HG03520 (cell line): ENCODE measurements at regions not wholly inside any gene's neighbourhood (a gene's known extent, or its start where the extent isn't known, plus 50 kb on each side); places are given as distances from the start of the nearest gene placed in this dataset.
"Not testable (repeated sequence)": the region's sequence is repeated elsewhere in the genome, so short reads cannot be mapped to it uniquely, and the experiment has no call there.

Experiments used
- ATAC-seq: cut with Tn5 transposase; IDR thresholded peaks from one replicate; pipeline ENCODE4 v1.9.1; 2021; ENCODE audit warnings: mild to moderate bottlenecking, moderate library complexity; ENCODE audit not compliant: unreplicated experiment

DNA sequence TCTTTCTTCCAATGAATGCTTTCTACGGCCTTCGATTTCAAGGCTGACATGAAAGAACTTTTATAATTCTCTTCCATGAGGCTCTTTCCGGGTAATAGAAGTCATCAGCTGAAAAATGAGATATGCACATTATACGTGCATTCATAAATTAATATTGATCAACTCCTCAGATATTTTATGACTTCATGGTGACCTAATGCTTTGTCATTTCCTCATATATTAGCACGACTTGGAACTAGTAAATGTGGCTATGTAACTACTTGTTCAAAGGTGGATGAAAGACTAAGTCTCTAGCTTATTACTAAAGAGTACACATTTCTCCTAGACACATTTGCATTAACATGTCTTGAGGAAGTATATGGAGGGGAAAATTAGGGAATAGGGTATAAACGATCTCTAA is 168.8 kb downstream of the HDGFL1 start:
- no peak for ATAC-seq

DNA sequence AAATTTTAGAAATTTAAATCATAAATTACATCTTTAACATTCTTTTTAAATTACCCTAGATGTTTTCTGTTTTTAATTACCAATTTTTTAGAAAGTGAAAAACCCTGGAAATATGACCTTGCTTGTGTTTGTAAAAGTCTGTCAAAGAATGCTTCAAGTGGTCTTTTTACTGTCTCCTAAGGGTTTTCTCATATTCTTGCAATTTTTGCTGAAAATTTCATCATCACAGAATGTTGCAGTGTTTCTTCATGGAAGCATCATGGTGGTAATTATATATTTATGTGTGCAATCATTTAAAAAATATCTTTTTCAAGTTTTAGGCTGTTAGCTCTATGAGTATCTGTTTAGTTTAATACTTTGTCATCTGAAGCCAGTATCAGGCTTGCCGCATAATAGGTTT is 178.2 kb downstream of the HDGFL1 start:
- no peak for ATAC-seq

GRCh38 chr6:22748681-22749080 is 179.3 kb downstream of the HDGFL1 start:
- no peak for ATAC-seq

DNA sequence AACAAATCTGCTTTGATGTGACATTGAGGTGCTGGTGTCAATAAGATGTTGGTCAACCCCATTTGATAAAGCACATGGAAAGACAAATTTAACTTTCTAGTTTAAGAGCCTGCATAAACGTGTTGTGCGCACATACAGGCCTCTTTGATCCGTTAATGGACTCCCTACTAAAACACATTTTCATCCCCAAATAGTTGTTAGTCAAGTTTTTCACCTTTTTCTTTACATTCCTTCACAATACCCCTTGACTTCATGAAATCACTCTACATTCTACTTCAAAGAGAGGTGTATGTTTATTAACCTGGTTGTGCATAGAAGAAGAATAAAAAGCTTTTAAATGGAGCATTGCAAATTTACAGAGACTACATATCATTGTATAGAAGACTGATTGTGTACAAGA is 180.3 kb downstream of the HDGFL1 start:
- ATAC-seq, result no peak

DNA sequence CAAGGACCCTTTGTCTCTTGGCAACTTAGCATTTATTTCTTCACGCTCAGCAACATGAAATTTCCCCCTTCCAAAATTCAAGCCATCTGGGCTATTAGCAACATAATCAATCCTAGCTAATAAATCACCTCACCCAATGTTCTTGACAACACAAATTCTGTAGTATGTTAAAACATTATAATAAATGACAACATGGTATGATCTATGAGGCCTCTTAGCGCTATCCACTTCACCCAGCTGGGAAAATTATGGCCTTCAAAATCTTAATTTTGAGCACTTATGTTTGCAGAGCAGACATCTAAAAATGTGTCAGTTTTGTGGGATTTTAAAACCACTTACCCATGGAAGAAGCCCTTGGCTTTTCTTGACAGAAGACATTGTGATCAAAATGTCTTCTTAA is 181.9 kb downstream of the HDGFL1 start:
- no peak for ATAC-seq

DNA sequence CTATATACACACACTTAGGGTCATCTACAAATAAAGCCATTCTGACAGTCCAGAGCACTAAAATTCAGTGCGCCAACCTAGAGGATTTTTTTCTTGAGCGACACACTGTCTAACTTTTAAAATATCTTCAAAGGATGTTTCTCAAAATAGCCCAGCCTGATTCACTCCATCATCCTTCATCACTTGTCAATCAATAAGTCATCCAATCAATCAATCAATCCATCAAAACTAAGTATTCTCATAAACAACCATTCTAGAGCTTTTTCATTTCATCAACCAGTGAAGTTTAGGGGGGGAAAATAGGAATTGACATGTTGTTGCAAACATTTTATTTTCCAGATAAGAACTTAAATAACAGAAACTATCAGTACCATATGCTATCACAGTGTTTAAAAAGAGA is 183.2 kb downstream of the HDGFL1 start:
- no peak for ATAC-seq

- ATAC-seq, result no peak
These were observed 184.7 kb downstream of the HDGFL1 start for GRCh38 chr6:22754061-22754460.

DNA sequence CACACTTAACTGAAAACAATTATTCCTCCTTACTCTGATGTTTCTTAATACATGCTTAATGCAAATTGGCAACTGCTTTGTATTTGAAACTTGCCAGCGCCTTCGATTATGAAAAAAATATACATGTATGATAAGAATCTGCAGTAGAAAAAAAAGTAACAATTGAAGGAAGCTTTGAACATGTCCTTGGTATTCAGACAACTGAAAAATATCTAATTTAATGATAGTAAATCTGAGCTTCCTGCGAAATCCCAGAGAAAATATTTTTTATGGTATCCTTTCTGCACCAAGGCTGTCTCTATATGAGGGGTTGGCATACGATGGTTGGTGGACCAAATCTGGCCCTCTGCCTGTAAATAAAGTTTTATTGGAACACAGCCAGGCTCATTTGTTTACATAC is 186.2 kb downstream of the HDGFL1 start:
- ATAC-seq, result no peak

GRCh38 chr6:22756365-22756764 is 187.0 kb downstream of the HDGFL1 start:
- no peak for ATAC-seq

GRCh38 chr6:22764496-22764895 is 195.1 kb downstream of the HDGFL1 start:
- no peak for ATAC-seq

DNA sequence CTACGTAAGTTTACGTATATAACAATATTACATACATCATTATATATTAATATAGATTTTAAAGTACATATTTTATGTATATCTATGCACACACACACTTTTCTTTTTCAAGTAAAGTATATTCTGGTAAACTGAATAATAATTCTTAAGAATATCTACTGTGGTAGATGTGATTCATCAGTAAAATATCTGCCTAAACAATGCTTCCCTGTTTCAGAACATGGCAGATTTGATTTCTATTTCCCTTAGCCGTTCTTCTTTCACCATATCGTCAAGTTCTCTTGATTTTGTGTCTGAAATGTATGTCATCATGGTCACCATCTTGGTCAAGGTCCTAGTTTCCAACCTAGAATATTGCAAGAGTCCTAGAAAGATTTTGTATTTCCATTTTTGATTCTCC is 195.6 kb downstream of the HDGFL1 start:
- no peak for ATAC-seq

DNA sequence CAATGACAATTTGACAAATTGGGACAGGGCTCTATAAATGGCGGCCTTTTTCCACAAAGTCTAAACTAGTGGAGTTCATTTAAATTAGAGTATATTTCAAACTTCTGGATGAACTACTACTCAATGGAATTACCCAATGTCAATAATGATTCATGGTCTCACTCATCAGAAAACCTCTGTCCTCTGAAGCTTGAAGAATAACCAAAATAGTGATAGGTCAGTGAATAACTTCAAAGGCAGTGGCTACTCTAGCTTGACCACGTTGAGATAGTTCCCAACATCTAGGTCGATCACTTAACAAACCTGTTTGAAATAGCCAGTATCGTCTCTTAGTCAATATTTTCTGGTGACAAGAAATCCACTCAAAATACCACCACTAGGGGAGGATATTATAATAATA is 197.6 kb downstream of the HDGFL1 start:
- ATAC-seq, result no peak

- ATAC-seq, result no peak
These were observed 200.7 kb downstream of the HDGFL1 start for GRCh38 chr6:22770054-22770453.

DNA sequence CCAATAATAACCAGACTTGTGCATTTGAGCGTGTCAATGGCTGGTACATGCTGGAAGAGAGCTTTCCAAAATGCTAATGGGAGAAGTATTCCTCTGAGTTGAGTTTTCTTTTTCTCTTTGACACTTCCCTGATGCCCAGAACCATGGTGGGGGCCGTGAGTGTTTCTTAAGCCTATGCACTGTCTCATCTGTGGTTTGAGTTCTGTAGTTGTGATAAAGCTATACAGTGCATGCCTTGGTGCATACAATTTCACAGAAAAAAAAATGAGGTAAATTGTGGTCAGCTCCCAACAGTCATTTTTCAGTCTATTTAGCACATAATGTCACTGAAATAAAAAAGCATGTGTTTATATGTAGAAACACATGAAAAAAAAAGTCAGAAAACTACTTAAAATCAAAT is 204.8 kb downstream of the HDGFL1 start:
- ATAC-seq, result no peak

DNA sequence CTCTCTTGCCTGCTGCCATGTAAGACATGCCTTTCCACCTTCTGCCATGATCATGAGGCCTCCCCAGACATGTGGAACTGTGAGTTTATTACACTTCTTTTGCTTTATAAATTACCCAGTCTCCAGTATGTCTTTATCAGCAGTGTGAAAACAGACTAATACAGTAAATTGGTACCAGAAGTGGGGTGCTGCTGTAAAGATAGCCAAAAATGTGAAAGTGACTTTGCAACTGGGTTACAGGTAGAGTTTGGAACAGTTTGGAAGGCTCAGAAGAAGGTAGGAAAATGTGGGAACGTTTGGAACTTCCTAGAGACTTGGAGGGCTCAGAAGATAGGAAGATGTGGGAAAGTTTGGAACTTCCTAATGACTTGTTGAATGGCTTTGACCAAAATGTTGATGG is 209.1 kb downstream of the HDGFL1 start:
- ATAC-seq, result not testable (repeated sequence)

DNA sequence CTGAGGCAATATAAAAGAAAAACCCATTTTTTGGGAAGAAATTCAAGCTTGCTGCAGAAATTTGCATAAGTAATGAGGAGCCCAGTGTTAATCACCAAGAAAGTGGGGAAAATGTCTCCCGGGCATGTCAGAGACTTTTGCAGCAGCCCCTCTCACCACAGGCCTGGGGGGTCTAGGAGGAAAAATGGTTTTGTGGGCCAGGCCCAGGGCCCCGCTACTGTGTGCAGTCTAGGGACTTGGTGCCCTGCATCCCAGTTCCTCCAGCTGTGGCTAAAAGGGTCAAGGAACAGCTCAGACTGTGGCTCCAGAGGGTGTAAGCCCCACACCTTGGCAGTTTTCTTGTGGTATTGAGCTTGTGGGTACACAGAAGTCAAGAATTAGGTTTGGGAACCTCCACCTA is 209.7 kb downstream of the HDGFL1 start:
- ATAC-seq, result no peak

GRCh38 chr6:22783931-22784330 is 214.6 kb downstream of the HDGFL1 start:
- no peak for ATAC-seq

DNA sequence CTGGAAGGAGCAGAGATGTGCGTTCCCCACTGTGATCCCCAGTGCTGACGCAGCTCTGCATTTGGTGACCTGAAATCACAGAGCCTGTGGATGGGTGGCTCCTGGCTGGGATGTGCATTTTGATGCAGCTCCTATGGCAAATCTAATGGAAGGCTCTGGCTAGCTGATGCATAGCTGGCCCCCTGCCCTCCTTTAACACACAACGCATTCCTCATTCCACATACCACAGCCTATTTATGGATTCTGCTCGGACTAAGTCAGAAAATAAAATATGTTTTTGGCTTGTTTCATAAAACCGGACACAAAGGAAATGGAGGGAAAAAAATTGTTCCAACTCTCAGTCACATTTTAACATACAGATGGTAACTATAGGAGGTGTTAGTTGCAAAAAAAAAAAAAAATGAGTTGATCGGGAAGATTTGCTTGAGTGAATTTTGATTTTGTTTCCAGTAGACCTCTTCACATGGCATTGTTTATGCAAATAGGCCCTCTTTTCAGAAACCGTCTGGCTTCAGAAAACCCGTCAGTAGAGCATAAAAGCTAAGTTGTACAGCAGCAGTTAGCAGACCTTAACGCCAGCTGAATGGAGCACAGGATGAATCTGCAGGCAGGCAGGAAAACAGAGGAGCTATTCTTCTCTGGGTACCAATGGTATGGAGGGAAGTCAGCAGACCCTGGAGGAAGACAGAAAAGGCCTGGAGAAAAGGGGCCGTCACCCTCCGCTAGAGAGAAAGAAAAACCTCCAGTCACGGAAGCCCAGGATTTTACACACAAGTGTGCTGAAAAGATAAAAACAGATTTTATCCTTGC is 215.4 kb downstream of the HDGFL1 start:
- no peak for ATAC-seq

GRCh38 chr6:22788038-22788437 is 218.7 kb downstream of the HDGFL1 start:
- ATAC-seq, result no peak

GRCh38 chr6:22789315-22789714 is 219.9 kb downstream of the HDGFL1 start:
- ATAC-seq, result no peak

GRCh38 chr6:22794844-22795243 is 225.5 kb downstream of the HDGFL1 start:
- ATAC-seq, result no peak

DNA sequence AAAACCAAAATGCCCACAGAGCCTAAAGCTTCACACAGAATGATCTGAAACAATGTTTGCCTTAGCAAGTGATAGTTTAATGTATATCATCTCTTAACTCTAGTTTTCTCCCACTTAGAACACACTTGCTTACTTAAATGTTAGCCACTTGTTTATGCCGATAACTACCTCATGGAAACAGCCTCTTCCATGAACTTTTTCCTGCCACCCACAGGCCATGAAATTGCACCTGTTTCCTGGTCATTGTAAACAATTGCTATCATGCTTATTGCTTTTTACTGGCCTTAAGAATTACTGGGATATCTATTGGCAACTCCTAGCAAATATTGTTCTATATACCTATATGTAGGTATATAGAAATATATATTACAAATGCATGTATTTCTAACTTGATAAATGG is 231.1 kb downstream of the HDGFL1 start:
- ATAC-seq, result no peak

- no peak for ATAC-seq
These were observed 232.5 kb downstream of the HDGFL1 start for GRCh38 chr6:22801831-22802230.
